ENCODE measurements at regions not wholly inside any gene's neighbourhood (a gene's known extent, or its start where the extent isn't known, plus 50 kb on each side); places are given as distances from the start of the nearest gene placed in this dataset.

GRCh38 chr2:138831154-138831553 lies 51.0 kb upstream of the NXPH2 start:
- DNase-seq = no peak

- no peak for DNase-seq
Observed at GRCh38 chr2:138830547-138830946, 50.4 kb upstream of the NXPH2 start.
